CD14-positive monocyte (primary cell): ENCODE measurements at regions not wholly inside any gene's neighbourhood (a gene's known extent, or its start where the extent isn't known, plus 50 kb on each side); places are given as distances from the start of the nearest gene placed in this dataset.

ENCODE experiments used
- DNase-seq, 3 donors: peaks; one replicate each; pipeline ENCODE4 v3.0.0-alpha.2; 2011 to 2022
- H2AFZ ChIP-seq: 2 replicates; pipeline ENCODE4 v1.6.0; 2012; ENCODE audit warnings: mild to moderate bottlenecking, low read depth, low read length, inconsistent platforms; ENCODE audit not compliant: insufficient read depth, poor library complexity, severe bottlenecking
- H3K27ac ChIP-seq, 2 donors: 1 replicate in 1 of 2; 2 replicates in 1 of 2; pipeline ENCODE4 v1.5.1; 2012 to 2013; ENCODE audit warnings: low read length in 2 of 2, control low read depth in 1 of 2, inconsistent platforms in 1 of 2, low read depth in 1 of 2, mild to moderate bottlenecking in 1 of 2
- H3K27me3 ChIP-seq, 2 donors: one replicate each; pipeline versions ENCODE4 v1.6.0 to v1.6.1; 2011 to 2013; ENCODE audit warnings: low read length in 2 of 2; ENCODE audit not compliant: control insufficient read depth in 2 of 2, insufficient read depth in 2 of 2
- H3K36me3 ChIP-seq, 2 donors: replicated peaks in 1 of 2; 1 replicate in 1 of 2; 2 replicates in 1 of 2; pipeline versions ENCODE4 v1.5.1 to v1.6.1; 2012 to 2013; ENCODE audit warnings: low read length in 2 of 2, control low read depth in 1 of 2, inconsistent platforms in 1 of 2, mild to moderate bottlenecking in 1 of 2; ENCODE audit not compliant: insufficient read depth in 2 of 2, control insufficient read depth in 1 of 2
- H3K4me1 ChIP-seq, 2 donors: 1 replicate in 1 of 2; 2 replicates in 1 of 2; pipeline versions ENCODE4 v1.5.1 to v1.6.1; 2012 to 2013; ENCODE audit warnings: low read length in 2 of 2, control low read depth in 1 of 2, inconsistent platforms in 1 of 2, mild to moderate bottlenecking in 1 of 2, moderate library complexity in 1 of 2; ENCODE audit not compliant: insufficient read depth in 2 of 2, control insufficient read depth in 1 of 2
- H3K4me2 ChIP-seq: replicated peaks from 2 replicates; pipeline ENCODE3; 2012; ENCODE audit warnings: low read length, moderate library complexity, mild to moderate bottlenecking; ENCODE audit not compliant: poor library complexity, severe bottlenecking; ENCODE audit errors: extremely low read depth
- H3K4me3 ChIP-seq, 3 experiments: fragments of 200-600 bp in 1 of 3; sonication (generic) in 1 of 3; replicated peaks in 1 of 3; 1 replicate in 2 of 3; 2 replicates in 1 of 3; pipeline ENCODE4 v1.5.1; 2011 to 2013; ENCODE audit warnings: low read length in 3 of 3, mild to moderate bottlenecking in 3 of 3, control low read depth in 2 of 3, low read depth in 2 of 3, inconsistent platforms in 1 of 3, moderate library complexity in 1 of 3
- H3K79me2 ChIP-seq: 2 replicates; pipeline ENCODE4 v1.6.0; 2012; ENCODE audit warnings: mild to moderate bottlenecking, control low read depth, inconsistent platforms, low read length, moderate library complexity; ENCODE audit not compliant: insufficient read depth
- H3K9ac ChIP-seq: 2 replicates; pipeline ENCODE4 v1.6.0; 2017; ENCODE audit warnings: low read length, mild to moderate bottlenecking; ENCODE audit not compliant: insufficient read depth, poor library complexity, severe bottlenecking
- H3K9me3 ChIP-seq, 2 donors: replicated peaks in 1 of 2; 1 replicate in 1 of 2; 2 replicates in 1 of 2; pipeline versions ENCODE4 v1.5.1 to v1.6.1; 2012 to 2013; ENCODE audit warnings: low read length in 2 of 2, control low read depth in 1 of 2; ENCODE audit not compliant: control insufficient read depth in 1 of 2, insufficient read depth in 1 of 2
- H4K20me1 ChIP-seq: 2 replicates; pipeline ENCODE4 v1.6.0; 2012; ENCODE audit warnings: mild to moderate bottlenecking, low read length, control low read depth, moderate library complexity; ENCODE audit not compliant: insufficient read depth
- H3K27ac Mint-ChIP-seq, 7 donors: one replicate each; pipeline ENCODE4 v1.8.0; 2020; ENCODE audit warnings: mild to moderate bottlenecking in 7 of 7, mixed read lengths in 7 of 7, moderate library complexity in 6 of 7, inconsistent platforms in 2 of 7
- H3K27me3 Mint-ChIP-seq, 3 donors: one replicate each; pipeline ENCODE4 v1.8.0; 2021 to 2022; ENCODE audit warnings: low read depth in 3 of 3, mild to moderate bottlenecking in 3 of 3, mixed read lengths in 3 of 3, moderate library complexity in 3 of 3, inconsistent platforms in 1 of 3
- H3K36me3 Mint-ChIP-seq, 2 donors: one replicate each; pipeline ENCODE4 v1.8.0; 2020; ENCODE audit warnings: mixed read lengths in 2 of 2, inconsistent platforms in 1 of 2, mild to moderate bottlenecking in 1 of 2
- H3K4me1 Mint-ChIP-seq: one replicate; pipeline ENCODE4 v1.8.0; 2020; ENCODE audit warnings: mild to moderate bottlenecking, mixed read lengths
- H3K4me3 Mint-ChIP-seq, 2 donors: one replicate each; pipeline ENCODE4 v1.8.0; 2020; ENCODE audit warnings: mild to moderate bottlenecking in 2 of 2, mixed read lengths in 2 of 2, moderate library complexity in 1 of 2
- H3K9me3 Mint-ChIP-seq, 7 donors: one replicate each; pipeline ENCODE4 v1.8.0; 2020 to 2022; ENCODE audit warnings: mixed read lengths in 7 of 7, mild to moderate bottlenecking in 6 of 7, moderate library complexity in 6 of 7, inconsistent platforms in 2 of 7
- WGBS: methylation state at CpG from one replicate; pipeline ENCODE4 v1.1.5; 2013; ENCODE audit warnings: missing lambda C conversion rate; ENCODE audit not compliant: insufficient coverage; 5-methylcytosine and 5-hydroxymethylcytosine counted together
- intact Hi-C, 2 donors: fragments of 100-400 bp; cut with micrococcal nuclease; formaldehyde crosslinking; loops; one replicate each; pipeline versions ENCODE4 v1.15.0 to v1.15.1; 2023
- TF ChIP-seq, protein P1 (sequence below): fragments of 200-600 bp; IDR thresholded peaks from one replicate; pipeline ENCODE4 v1.8.0; 2022; ENCODE audit warnings: antibody characterized with exemption, mild to moderate bottlenecking

DNA sequence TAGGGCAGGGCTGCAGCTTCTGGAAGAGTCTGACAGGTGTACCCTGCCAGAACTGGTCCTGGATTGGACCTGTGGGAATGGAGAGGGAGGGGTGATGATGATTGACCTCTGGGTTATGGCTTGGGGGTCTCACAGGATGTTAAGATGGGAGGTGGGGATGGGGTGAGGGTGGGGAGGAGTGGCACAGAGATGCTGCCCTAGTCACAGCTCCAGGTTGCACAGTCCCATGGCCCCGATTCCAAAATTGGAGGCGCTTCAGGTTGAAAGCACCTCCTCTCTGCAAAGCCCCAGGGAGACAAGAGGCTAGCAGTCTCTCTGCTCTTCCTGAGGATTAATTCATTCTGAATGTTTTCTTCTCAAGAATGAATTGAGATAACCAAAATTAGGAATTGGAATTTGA lies 101.4 kb downstream of the FAM43A start:
- H3K27me3 Mint-ChIP-seq, result peaks cover 0 to 6% (median 0%) of the 10 kb centered on the region in 3 donors
- H3K27me3 ChIP-seq, result no peaks in the 10 kb centered on the region

DNA sequence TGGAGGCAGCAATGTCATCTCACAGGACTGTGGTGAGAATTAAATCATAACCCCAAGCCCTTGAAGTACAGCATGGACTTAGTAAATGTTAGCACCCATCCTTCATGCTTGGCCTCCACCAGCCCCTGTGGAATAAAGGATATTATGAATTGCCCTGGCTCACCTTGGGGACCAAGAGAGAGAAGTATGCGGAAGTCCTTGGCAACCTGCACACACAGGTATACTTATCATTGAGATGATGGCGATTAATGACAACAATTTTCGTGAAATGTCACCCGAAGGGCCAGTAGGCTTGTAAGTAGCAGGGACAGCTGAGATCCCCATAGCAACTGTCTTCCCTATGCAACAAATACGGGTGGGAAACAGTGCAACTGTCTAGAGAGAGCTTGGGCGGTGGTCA lies 102.0 kb downstream of the FAM43A start:
- Histone ChIP-seq H3K9ac (no peak overlapping the region), H3K9me3 (no peaks in the 10 kb centered on the region), H2AFZ (no peak overlapping the region), H4K20me1 (no peaks in the 10 kb centered on the region), H3K4me1 (peaks cover 14 to 17% of the 10 kb centered on the region in 2 donors), H3K27me3 (no peaks in the 10 kb centered on the region), H3K4me2 (no peak overlapping the region), H3K36me3 (no peaks in the 10 kb centered on the region), H3K79me2 (no peaks in the 10 kb centered on the region), H3K4me3 (no peak overlapping the region), H3K27ac (no peak overlapping the region)
- DNase-seq, result no peak
- Mint-ChIP-seq H3K36me3 (no peaks in the 10 kb centered on the region), H3K27me3 (peaks cover 0 to 6% (median 0%) of the 10 kb centered on the region in 3 donors), H3K4me1 (peaks cover 19% of the 10 kb centered on the region), H3K27ac (no peak overlapping the region), H3K9me3 (peaks cover 0 to 5% (median 0%) of the 10 kb centered on the region in 7 donors), H3K4me3 (no peak overlapping the region)
- intact Hi-C loops, result loop anchor here in 1 of 2 donors (5.0 kb wide), 1 partner anchor 70 kb away; no protein-coding TSS in a partner anchor
- TF ChIP-seq, protein P1, sequence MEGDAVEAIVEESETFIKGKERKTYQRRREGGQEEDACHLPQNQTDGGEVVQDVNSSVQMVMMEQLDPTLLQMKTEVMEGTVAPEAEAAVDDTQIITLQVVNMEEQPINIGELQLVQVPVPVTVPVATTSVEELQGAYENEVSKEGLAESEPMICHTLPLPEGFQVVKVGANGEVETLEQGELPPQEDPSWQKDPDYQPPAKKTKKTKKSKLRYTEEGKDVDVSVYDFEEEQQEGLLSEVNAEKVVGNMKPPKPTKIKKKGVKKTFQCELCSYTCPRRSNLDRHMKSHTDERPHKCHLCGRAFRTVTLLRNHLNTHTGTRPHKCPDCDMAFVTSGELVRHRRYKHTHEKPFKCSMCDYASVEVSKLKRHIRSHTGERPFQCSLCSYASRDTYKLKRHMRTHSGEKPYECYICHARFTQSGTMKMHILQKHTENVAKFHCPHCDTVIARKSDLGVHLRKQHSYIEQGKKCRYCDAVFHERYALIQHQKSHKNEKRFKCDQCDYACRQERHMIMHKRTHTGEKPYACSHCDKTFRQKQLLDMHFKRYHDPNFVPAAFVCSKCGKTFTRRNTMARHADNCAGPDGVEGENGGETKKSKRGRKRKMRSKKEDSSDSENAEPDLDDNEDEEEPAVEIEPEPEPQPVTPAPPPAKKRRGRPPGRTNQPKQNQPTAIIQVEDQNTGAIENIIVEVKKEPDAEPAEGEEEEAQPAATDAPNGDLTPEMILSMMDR, result no peak
- 100% methylated on average over 4 of the region's 6 CpGs for WGBS

More for the DNA sequence above, 101.4 kb downstream of the FAM43A start:
- H3K9me3 ChIP-seq, result no peaks in the 10 kb centered on the region
- H3K4me1 ChIP-seq, result peaks cover 14 to 17% of the 10 kb centered on the region in 2 donors
- H3K9ac ChIP-seq, result no peak overlapping the region
- TF ChIP-seq, protein P1, result no peak
- Mint-ChIP-seq H3K4me1 (peaks cover 19% of the 10 kb centered on the region), H3K36me3 (no peaks in the 10 kb centered on the region), H3K4me3 (no peak overlapping the region), H3K9me3 (peaks cover 0 to 5% (median 0%) of the 10 kb centered on the region in 7 donors), H3K27ac (no peak overlapping the region)
- intact Hi-C loops, result loop anchor here in 1 of 2 donors (5.0 kb wide), 1 partner anchor 70 kb away; no protein-coding TSS in a partner anchor
- no peak overlapping the region for H2AFZ ChIP-seq
- H3K36me3 ChIP-seq, result no peaks in the 10 kb centered on the region
- no peak for DNase-seq
- no peak overlapping the region for H3K4me2 ChIP-seq
- no peaks in the 10 kb centered on the region for H3K79me2 ChIP-seq
- no peak overlapping the region for H3K27ac ChIP-seq
- no peaks in the 10 kb centered on the region for H4K20me1 ChIP-seq
- H3K4me3 ChIP-seq, result no peak overlapping the region
- WGBS, result 100% methylated on average over 2 of the region's 2 CpGs
